ENCODE measurements at regions not wholly inside any gene's neighbourhood (a gene's known extent, or its start where the extent isn't known, plus 50 kb on each side); places are given as distances from the start of the nearest gene placed in this dataset.

GRCh38 chr11:82355313-82355823, 378.3 kb downstream of the FAM181B start:
- no peak for TF ChIP-seq POLR2A (IDR thresholded peaks at IDR 0.05; ENCODE audit: low read length)
- TF ChIP-seq EP300 (IDR thresholded peaks at IDR 0.05), result no peak
- TF ChIP-seq, protein P1, sequence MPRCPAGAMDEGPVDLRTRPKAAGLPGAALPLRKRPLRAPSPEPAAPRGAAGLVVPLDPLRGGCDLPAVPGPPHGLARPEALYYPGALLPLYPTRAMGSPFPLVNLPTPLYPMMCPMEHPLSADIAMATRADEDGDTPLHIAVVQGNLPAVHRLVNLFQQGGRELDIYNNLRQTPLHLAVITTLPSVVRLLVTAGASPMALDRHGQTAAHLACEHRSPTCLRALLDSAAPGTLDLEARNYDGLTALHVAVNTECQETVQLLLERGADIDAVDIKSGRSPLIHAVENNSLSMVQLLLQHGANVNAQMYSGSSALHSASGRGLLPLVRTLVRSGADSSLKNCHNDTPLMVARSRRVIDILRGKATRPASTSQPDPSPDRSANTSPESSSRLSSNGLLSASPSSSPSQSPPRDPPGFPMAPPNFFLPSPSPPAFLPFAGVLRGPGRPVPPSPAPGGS (IDR thresholded peaks at IDR 0.05), result no peak
- TF ChIP-seq CTCF (IDR thresholded peaks at IDR 0.05), result no peak
- TF ChIP-seq PBX3 (IDR thresholded peaks at IDR 0.05), result no peak
- no peak for TF ChIP-seq BHLHE40 (IDR thresholded peaks at IDR 0.05; ENCODE audit: low read depth, low read length)
